ENCODE measurements at regions not wholly inside any gene's neighbourhood (a gene's known extent, or its start where the extent isn't known, plus 50 kb on each side); places are given as distances from the start of the nearest gene placed in this dataset.
"Not testable (repeated sequence)": the region's sequence is repeated elsewhere in the genome, so short reads cannot be mapped to it uniquely, and the experiment has no call there.

DNA sequence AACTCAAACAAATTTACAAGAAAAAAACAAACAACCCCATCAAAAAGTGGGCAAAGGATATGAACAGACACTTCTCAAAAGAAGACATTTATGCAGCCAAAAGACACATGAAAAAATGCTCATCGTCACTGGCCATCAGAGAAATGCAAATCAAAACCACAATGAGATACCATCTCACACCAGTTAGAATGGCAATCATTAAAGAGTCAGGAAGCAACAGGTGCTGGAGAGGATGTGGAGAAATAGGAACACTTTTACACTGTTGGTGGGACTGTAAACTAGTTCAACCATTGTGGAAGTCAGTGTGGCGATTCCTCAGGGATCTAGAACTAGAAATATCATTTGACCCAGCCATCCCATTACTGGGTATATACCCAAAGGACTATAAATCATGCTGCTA is 228.1 kb upstream of the AKR1E2 start:
- TF ChIP-seq, protein P1, sequence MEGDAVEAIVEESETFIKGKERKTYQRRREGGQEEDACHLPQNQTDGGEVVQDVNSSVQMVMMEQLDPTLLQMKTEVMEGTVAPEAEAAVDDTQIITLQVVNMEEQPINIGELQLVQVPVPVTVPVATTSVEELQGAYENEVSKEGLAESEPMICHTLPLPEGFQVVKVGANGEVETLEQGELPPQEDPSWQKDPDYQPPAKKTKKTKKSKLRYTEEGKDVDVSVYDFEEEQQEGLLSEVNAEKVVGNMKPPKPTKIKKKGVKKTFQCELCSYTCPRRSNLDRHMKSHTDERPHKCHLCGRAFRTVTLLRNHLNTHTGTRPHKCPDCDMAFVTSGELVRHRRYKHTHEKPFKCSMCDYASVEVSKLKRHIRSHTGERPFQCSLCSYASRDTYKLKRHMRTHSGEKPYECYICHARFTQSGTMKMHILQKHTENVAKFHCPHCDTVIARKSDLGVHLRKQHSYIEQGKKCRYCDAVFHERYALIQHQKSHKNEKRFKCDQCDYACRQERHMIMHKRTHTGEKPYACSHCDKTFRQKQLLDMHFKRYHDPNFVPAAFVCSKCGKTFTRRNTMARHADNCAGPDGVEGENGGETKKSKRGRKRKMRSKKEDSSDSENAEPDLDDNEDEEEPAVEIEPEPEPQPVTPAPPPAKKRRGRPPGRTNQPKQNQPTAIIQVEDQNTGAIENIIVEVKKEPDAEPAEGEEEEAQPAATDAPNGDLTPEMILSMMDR (IDR thresholded peaks at IDR 0.05) = not testable (repeated sequence)
- not testable (repeated sequence) for TF ChIP-seq EZH2 (IDR thresholded peaks at IDR 0.05; ENCODE audit: borderline replicate concordance, insufficient read depth, low read depth, low read length, poor library complexity, severe bottlenecking)

Measured in B cell (primary cell).